Hematopoietic multipotent progenitor cell treated with erythropoietin and hydrocortisone succinate and interleukin-3 and kit ligand, for 15 days (in vitro differentiated cells): ENCODE measurements at regions not wholly inside any gene's neighbourhood (a gene's known extent, or its start where the extent isn't known, plus 50 kb on each side); places are given as distances from the start of the nearest gene placed in this dataset.
"Not testable (repeated sequence)": the region's sequence is repeated elsewhere in the genome, so short reads cannot be mapped to it uniquely, and the experiment has no call there.

Source experiments
- DNase-seq: peaks from one replicate; pipeline ENCODE4 v3.0.0-alpha.2; 2015; ENCODE audit warnings: low spot score

DNA sequence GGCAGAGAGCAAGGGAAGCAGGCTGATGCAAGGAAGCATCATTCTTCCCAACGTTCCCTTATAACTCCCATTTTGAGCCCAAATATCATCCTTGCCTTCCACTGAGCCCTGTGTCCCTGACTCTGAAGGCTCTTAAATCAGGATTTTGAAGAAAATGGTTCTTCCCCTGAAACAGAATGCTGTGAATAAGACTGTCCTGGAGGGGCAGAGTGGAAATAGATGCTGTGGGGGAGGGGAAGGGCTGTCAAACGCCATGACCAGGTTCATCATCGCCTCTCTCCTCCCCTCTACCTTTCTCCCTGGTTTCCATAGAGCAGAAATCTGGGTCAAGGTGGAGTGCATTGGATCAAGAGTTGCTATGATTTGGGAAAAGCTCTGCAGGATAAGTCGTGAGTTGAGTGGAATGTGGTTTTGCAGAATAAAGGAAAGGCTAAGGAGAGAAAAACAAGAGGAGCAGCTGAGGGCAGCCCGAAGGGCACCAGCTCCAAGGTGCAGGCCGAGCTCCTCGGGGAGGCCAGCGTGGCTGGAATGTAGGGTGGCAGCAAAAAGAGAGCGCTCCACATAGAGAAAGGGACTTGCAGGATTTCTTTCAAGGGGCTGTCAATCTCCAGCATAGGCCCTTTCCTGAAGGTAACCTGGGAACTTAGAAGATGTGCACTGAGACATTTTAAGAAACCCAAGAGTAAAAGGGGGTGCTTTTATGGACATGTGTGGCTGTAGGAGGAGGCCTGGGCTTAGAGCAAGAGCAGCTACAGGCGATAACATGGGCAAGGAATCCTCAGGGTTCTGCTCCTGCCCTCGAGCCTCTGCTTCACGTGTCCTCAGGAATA, 120.8 kb upstream of the CDYL start:
- no peak for DNase-seq

DNA sequence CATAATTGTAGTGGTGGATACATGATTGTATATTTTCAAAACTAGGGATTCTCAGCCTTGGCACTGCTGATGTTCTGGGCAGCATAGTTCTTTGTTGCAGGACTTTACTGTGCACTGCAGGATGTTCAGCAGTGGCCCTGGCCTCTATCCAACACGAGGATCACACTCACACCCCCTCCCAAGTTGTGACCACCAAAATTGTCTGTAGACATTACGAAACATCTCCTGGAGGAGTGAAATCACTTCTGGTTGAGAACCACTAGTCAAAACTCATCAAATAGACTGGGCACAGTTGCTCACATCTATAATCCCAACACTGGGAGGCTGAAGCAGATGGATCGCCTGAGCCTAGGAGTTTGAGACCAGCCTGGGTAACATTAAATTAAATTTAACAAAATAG, 123.1 kb upstream of the CDYL start:
- no peak for DNase-seq

DNA sequence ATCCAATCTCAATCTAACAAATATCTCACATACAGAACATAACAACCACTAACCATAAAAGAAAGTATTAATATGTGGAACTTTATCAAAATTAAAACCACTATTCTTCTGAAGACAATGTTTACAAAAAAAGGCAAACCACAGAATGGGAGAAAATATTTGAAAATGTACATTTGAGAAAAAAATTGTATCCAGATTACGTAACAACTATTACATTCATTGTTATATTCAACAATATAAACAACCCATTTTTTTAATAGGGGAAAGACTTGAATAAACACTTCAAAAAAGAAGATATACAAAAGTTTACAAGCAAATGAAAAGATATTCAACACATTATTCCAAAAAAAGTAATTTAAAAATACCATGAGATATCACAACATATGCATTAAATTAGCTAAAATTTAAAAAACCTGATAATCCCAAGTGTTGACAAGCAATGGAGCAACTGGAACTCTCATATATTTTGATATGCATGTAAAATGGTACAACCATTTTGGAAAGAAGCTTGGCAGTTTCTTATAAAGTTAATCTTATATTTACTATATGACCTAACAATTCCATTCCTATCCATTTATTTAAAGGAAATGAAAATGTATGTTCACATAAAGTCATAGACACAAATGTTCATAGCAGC, 124.3 kb upstream of the CDYL start:
- DNase-seq: no peak

DNA sequence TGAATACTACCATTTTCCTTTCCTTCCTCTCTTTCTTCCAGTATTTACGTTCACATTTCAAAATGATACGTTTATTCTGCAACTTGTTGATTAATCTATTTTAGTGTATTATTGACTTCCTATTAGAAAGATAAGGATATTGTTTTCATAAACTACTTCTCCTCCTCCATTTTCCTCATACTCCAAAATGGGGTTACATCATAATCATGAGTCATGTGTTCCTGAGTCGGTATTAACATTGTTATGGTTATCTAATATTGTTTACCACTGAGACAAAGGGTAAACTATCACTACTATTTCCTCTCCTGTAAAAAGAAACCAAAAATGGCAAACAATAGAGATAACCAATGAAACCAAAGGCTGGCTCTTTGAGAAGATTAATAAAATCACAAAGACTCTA, 126.5 kb upstream of the CDYL start:
- DNase-seq: no peak

DNA sequence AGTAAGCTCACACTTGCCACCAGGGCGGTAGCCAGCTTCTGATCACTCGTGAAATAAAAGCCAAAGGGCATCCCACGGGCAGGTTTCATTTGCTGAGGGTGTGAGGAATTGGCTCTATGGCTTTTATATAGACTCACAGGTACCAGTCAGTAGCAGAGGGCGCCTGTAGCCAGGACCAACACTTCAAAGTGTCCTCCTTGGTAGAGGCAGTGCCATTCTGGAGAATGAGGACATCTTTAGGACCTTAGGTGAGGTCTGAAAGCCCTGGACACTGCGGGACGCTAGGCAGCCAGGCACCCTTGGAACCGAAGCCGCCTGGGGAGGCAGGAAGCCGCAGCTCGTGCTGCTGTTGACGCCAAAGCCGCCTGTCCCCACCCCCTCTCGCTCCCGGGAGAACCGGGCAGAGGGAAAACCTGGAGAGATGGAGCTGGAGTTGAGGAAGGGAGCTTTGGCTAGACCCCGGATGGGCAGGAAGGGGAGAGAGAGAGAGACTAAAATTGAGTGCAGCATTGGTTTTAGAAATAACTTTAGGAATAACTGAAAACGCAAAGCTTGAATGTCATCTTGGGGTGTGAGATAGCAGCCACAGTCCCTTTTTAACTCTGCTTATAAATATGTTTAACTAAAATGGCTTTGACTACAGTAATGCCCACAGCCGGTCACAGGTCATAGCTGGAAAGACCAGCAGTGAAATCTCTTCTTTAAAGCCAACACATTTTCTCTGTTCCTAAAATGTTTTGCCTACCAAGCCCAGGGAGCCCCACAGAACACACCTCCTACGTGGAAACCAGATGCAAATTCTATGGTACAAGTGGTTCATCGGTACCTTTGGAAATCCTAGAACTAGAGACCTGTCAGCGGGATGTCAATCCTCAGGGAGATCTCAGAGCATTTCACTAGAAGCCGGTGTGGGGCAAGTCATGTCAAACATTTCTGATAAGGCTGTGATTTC, 128.5 kb upstream of the CDYL start:
- no peak for DNase-seq

DNA sequence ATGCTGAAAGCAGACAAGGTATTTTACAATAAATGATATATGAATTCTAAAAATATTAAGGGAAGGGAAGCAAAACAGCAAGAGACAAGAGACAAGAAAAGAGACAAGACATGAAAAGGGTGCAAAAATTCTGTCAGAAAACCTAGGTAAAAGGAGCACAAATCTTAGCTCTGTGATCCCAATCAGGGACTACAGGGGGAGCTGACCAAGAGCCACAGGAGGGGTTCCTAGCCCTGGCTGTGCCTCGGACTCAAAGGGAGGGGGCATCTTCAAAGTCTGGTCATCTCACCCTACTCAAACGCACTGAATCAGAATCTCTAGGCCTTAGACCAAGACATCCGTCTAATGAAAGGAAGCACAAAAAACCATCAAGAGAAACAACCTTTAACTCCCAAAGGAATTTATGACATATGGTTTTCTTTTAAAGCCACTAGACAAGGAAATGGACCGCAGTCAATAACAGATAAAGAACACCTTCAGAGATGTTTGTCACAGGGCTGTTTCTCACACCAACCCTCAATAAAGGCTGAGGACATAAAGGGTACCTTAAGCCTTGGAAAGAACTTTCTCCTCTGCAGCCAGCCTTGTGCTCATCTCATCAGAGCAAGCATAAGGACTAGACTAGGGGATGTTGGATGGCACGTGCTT, 130.4 kb upstream of the CDYL start:
- no peak for DNase-seq

DNA sequence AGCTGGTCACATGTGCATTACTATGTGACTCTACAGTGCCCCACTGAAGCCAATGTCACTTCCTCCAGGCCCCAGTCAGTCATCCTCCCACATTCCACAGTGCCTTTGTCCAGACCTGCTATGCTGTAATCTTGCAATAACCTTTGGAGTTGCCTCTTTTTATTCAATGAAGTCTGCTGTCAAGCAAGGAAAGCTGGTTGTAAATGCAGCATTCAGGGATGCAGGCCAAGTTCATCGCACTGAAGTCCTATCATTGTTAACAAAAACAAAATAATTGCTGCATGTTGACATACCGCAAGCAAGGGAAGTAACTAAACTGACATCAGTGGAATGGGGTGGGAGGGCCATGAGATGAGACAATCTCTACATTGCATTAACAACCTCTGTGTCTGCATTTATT, 131.2 kb upstream of the CDYL start:
- no peak for DNase-seq

DNA sequence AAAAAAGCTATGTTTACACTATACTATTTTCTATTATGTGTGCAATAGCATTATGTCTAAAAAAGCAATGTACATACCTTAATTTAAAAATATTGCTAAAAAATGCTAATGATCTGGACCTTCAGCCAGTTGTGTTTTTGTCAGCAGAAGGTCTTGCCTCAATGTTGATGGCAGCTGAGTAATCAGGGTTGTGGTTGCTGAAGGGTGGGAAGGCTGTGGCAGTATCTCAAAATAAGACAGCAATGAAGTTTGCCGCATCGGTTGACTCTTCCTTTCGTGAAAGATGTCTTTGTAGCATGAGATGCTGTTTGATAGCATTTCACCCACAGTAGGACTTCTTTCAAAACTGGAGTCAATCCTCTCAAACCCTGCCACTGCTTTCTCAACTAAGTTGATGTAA, 134.7 kb upstream of the CDYL start:
- DNase-seq: no peak

DNA sequence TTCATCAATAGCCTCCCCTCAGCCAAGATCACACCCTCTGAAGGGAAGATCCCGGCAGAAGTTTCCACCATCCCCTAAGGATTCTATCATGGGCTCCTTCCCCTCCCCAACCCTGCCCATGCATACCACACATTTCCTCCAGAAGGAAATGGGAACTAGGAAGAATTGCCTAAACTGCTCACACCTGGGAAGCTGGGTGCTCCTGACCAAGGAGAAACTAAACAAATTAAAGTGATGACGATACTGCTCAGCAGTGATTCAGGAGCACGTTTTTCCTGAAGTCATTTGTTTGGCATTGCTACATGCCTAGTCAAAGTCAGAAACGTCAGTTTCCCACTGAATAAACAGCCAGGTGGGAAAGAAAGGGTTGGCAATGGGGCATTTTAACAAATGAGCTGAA, 136.1 kb upstream of the CDYL start:
- DNase-seq: no peak

DNA sequence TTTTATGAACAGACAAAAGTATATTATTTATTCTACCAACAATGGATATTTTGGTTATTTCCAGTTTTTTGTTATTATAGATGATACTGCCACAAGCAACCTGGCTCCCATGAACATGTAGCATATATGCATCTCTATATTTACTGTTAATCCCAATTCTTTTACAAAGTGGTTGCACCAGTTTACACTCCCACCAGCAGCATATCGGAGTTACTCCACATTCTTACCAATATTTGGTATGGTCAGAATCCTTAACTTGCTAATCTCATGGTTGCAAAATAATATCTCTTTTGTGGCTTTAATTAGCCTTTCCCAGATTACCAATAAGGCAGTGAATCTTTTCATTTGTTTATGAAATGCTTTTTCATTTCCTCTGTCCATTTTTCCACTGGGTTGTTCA, 137.6 kb upstream of the CDYL start:
- DNase-seq: no peak

DNA sequence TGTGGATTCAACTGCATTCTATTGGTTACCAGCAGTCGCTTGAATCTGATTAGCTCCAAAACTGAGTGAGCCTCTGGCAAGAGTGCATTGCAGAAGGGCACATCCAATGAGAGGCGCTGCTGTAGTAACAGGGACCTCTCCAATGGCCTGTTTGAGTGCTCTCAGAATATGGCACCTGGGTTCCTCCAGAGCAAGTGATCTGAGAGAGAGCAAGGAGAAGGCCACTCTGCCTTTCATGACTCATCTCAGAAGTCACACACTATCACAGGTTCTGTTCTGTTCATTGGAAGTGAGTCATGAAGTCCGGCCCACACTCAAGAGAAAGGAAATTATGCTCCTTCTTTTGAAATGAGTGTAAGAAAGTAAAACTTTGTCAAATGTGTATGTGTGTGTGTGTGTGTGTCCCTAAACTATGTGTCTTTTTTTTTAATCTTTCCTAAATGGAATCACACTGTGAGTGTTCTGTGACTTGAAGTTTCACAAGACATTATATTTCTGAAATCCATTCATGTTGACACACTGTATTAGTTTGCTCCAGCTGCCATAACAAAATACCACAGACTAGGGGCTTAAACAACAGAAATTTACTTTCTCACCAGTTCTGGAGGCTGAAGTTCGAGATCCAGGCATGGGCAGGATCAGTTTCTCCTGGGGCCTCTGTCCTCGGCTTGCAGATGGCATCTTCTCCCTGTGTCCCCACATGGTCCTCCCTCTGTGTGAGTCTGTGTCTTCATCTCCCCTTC, 138.3 kb upstream of the CDYL start:
- DNase-seq: no peak

DNA sequence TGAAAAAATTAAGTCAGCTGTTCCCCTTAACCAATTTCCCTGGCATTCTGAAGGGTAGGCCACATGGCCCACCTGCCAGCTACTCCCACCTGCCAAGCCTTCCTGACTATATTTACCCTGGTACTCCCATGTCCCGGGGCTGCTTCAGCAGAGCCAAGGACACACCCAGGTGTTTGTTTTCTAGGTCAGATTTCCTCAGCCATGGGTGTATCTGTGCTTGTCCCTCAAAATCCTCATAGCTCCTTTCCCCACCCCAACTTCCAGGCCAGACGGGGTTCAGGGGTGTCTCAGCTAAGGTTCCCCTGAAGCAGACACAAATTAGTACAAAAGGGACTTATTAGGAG, 139.4 kb upstream of the CDYL start:
- DNase-seq: no peak

DNA sequence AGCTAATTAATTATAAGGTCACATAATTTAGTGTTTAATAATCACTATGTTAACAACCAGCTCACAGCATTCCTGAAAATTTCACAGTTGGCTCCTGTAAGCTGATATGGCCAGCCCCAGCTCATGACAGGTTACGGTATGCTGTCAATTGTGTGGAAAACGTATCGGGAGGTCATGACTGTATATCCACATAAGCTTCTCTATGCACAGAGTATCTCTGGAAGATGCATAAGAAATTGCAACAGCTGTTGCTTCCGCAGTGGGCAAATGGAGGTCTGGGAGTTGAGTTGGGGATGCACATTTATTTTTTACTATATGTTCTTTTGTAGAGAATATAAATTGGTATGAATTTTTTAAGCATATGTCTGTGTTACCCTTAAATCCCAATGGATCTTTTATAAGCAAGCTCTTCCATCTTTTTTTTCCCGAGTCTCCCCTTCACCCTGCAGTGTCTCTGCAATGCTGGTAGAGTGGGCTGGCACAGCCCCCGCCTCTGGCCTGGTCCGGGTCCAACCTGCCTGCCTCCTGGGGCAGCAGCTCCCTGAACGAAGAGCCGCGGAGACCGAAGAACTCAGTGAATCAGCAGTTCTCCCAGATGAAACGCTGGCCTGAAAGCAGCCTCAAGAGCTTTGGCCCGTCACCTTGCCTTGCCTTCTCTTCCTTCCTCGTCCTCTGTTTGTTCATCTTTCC, 139.9 kb upstream of the CDYL start:
- no peak for DNase-seq

DNA sequence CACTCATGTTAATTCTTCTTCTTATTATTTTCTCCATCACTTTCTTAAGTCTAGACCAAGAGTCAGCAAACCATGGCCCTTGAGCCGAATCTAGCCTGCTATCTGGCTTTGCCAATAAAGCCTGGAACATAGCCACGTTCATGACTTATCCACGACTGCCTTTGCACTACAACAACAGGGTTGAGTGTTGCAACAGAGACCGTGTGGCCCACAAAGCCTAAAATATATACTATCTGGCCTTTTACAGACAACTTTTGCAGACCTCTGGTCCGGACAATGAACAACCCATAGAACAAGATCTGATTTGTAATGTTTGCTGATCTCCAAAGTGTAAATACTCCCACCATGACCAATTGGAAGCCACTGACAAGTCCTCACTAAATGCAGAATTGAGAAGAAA, 140.5 kb upstream of the CDYL start:
- no peak for DNase-seq

DNA sequence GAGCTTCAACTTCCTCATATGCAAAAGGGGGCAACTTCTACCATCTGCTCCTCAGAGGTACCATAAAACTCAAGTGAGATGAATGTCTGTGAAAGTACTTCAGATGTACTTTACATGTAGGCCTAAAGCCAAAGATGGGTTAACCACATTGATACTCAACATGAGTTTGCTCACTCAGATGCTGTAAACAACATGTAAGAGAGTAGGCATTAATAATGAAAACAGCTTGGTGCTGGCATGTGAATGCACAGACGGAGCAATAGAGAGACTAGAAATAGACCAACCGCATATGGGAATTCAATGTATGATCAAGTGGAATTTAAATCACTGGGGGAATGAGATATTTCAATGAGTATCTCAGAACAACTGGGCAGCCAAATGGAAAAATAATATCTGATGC, 143.8 kb upstream of the CDYL start:
- no peak for DNase-seq

DNA sequence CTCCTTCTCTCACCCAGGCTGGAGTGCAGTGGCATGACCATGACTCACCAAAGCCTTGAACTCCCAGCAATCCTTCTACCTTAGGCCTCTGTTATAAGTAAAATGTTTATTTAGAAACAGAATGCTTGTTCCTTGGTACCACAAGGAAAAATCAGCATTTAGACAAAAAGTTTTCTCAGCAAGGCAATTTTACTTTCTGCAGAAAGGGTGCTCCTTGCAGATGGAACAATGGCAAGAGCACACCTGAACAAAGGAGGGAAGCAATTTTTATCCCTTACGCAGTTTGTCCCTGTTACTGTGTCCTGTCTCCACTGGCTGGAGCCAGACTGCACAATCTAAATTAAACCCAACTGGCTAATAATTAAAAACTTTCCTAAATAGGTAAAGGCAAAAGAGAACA, 146.4 kb upstream of the CDYL start:
- DNase-seq: not testable (repeated sequence)

DNA sequence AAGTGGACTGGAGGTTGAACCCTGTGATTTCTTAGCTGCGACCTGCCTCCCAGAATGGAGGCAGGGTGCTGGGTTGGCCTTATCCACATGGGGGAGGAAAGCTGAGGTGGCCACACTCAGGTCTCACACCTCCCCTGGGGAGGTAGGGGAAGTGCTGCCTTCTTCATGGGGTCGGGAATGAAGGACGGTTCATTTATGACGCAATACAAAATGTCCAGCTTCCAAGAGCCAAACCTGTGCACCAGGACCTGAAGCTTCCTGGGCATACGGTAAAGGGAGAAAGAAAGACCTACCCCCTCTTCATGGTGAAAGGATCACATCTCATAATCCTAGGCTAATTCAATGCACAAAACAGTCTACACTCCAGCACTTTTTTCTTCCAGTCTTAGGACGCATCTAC, 150.6 kb upstream of the CDYL start:
- no peak for DNase-seq

DNA sequence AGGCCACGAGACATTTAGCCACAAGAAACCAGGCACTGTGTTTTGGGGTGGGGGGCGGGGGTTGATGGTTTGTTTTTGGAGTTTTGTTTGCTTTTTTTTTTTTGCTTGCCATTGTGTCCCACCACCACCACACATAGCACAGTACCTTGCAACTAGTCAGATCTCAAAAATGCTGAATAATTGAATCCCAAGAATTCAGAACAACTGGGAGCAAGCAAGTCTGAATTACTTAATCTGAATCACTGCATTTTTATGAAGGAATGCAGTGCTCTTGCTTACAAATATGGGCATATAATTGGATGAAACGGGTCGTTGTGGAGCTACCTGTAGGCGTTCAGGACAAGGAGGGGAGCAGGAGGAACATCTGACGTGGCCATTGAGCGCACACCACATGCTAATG, 151.5 kb upstream of the CDYL start:
- DNase-seq: no peak

DNA sequence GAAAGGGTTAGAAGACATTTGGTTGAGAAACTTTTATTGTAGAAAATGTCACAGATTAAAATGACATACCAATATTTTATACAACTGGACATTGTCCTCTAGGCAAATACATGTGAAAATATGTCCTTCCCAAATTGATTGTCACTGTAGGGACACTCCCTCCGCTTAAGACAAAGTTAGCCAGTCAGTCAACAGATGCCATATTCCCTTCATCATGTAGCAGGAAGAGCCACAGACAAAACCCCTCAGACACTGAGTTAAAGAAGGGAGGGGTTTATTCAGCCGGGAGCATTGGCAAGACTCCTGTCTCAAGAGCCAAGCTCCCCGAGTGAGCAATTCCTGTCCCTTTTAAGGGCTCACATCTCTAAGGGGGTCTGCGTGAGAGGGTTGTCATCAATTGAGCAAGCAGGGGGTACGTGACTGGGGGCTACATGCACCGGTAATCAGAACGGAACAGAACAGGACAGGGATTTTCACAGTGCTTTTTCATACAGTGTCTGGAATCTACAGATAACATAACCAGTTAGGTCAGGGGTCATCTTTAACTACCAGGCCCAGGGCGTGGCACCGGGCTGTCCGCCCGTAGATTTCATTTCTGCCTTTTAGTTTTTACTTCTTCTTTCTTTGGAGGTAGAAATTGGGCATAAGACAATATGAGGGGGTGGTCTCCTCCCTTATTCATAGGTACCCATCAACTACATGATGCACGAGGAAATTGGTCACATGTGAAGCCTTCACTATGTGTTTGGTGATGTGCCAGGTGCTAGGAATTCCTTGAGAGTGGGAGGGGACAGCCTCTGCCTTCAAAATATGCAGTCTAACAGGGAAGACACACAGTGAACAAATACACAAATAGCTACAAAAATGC, 155.7 kb upstream of the CDYL start:
- DNase-seq: peak; percentile 80

DNA sequence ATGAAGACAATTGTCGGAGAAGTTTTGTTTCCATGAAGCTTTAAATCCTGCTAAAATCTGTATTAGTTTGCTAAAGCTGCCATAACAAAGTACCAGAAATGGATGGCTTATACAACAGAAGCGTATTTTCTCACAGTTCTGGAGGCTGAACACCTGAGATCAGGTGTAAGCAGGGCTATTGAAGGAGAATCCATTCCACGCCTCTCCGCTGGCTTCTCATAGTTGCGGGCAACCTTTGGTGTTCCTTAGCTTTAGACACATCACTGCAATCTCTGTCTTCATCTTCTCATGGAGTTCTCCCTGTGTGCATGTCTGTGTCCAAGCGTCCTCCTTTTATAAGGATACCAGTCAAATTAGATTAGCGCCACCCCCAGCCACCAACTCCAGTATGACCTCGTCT, 159.9 kb upstream of the CDYL start:
- DNase-seq: no peak
